A673 (cell line): ENCODE measurements at regions not wholly inside any gene's neighbourhood (a gene's known extent, or its start where the extent isn't known, plus 50 kb on each side); places are given as distances from the start of the nearest gene placed in this dataset.

ENCODE experiments used
- BruUV-seq: library from RNA; stranded (reverse); fragments of 400-500 nt; replicated peaks from 2 replicates; lab custom pipeline; 2021; lab: Mats Ljungman, UMichigan
- CTCF ChIA-PET: fragments of 300-600 bp; sonication (Branson Sonifier 250); formaldehyde crosslinking; loops from one replicate; lab custom pipeline; 2022; ENCODE audit warnings: antibody characterized with exemption; lab: Charles Lee
- POLR2A ChIA-PET: fragments of 300-600 bp; sonication (Branson Sonifier 250); formaldehyde crosslinking; loops from one replicate; lab custom pipeline; 2022; ENCODE audit warnings: antibody characterized with exemption; ENCODE audit not compliant: low non-redundant PET; lab: Charles Lee
- DNase-seq: peaks from one replicate; pipeline ENCODE4 v3.0.0-alpha.2; 2015; ENCODE audit warnings: low spot score
- H3K27ac ChIP-seq: fragments of 200-600 bp; sonication (generic); 2 replicates; pipeline ENCODE4 v1.5.1; 2016; ENCODE audit warnings: mixed run types, low read depth, mild to moderate bottlenecking, mixed read lengths, antibody characterized with exemption, low read length; ENCODE audit not compliant: poor library complexity, severe bottlenecking
- H3K27me3 ChIP-seq: fragments of 200-600 bp; sonication (generic); replicated peaks from 2 replicates; pipeline ENCODE4 v1.6.1; 2017; ENCODE audit warnings: mixed run types, low read depth, mild to moderate bottlenecking, mixed read lengths, antibody characterized with exemption, low read length; ENCODE audit not compliant: insufficient read depth, poor library complexity
- H3K36me3 ChIP-seq: fragments of 200-600 bp; sonication (generic); 2 replicates; pipeline ENCODE4 v1.6.1; 2016; ENCODE audit warnings: mixed run types, mild to moderate bottlenecking, mixed read lengths, antibody characterized with exemption, low read length; ENCODE audit not compliant: insufficient read depth, poor library complexity, severe bottlenecking
- H3K4me1 ChIP-seq: fragments of 200-600 bp; sonication (generic); 2 replicates; pipeline ENCODE4 v1.6.1; 2017; ENCODE audit warnings: mixed run types, mild to moderate bottlenecking, mixed read lengths, antibody characterized with exemption, low read length; ENCODE audit not compliant: insufficient read depth, poor library complexity, severe bottlenecking
- H3K4me3 ChIP-seq: fragments of 200-600 bp; sonication (generic); 2 replicates; pipeline ENCODE4 v1.5.1; 2016; ENCODE audit warnings: low read depth, mixed run types, mild to moderate bottlenecking, mixed read lengths, low read length; ENCODE audit not compliant: poor library complexity, severe bottlenecking
- H3K9me3 ChIP-seq: fragments of 200-600 bp; sonication (generic); 2 replicates; pipeline ENCODE4 v1.6.1; 2016; ENCODE audit warnings: mixed run types, low read depth, mild to moderate bottlenecking, mixed read lengths, antibody characterized with exemption, low read length; ENCODE audit not compliant: poor library complexity, severe bottlenecking
- EZH2 ChIP-seq: fragments of 200-600 bp; sonication (generic); IDR thresholded peaks from 2 replicates; pipeline ENCODE4 v1.6.1; 2017; ENCODE audit warnings: borderline replicate concordance, low read depth, mild to moderate bottlenecking, mixed read lengths, antibody characterized with exemption, low read length; ENCODE audit not compliant: poor library complexity, severe bottlenecking
- intact Hi-C: fragments of 100-400 bp; cut with micrococcal nuclease; formaldehyde crosslinking; loops from one replicate; pipeline ENCODE4 v1.10.0; 2022; ENCODE audit not compliant: unreplicated experiment
- TF ChIP-seq, protein P1 (sequence below): fragments of 300-800, 200-600 bp; sonication (generic); conservative IDR thresholded peaks from 2 replicates; pipeline ENCODE4 v1.5.1; 2017; ENCODE audit warnings: low read depth, mild to moderate bottlenecking, antibody characterized with exemption, low read length, moderate library complexity, mixed read lengths

DNA sequence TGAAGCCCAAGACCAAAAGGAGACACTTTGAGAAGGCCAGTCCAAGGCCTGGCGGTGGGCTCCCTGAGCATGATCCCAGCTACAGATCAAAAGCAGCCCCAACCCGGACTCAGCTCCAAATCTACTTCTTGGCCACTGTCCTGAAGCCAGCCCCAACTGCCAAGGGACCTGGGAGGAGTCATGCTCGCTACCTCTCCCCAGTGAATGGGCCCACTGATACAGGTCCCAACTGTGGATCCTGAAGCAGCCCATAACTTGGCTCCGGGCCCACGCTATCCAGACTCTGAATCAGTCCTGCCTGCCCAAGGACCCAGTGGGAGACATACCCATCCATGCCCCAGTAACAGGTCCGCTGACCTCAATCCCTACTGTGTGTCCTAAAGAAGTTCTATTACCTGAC, 1545.3 kb upstream of the C9orf72 start:
- intact Hi-C loops = no loop called here
- CTCF ChIA-PET = no interaction called here
- H3K27ac ChIP-seq = no peak overlapping the region

DNA sequence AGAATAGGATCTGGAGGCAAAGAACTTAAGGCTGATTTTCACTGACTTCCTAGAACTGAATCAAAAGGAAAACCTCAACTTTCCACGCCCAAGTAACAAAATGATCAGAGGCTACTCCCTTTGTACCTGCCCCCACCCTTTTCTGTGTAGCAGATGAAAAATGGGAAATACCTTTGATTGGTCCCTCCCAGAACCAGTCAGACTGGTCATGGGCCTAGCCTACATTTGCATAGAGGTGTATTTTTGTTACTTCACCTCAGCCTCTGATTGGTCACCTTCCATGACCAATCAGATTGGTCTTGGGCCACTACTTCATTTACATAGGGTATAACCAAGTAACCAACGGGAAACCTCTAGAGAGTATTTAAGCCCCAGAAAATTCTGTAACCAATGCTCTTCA, 1553.5 kb upstream of the C9orf72 start:
- TF ChIP-seq, protein P1, sequence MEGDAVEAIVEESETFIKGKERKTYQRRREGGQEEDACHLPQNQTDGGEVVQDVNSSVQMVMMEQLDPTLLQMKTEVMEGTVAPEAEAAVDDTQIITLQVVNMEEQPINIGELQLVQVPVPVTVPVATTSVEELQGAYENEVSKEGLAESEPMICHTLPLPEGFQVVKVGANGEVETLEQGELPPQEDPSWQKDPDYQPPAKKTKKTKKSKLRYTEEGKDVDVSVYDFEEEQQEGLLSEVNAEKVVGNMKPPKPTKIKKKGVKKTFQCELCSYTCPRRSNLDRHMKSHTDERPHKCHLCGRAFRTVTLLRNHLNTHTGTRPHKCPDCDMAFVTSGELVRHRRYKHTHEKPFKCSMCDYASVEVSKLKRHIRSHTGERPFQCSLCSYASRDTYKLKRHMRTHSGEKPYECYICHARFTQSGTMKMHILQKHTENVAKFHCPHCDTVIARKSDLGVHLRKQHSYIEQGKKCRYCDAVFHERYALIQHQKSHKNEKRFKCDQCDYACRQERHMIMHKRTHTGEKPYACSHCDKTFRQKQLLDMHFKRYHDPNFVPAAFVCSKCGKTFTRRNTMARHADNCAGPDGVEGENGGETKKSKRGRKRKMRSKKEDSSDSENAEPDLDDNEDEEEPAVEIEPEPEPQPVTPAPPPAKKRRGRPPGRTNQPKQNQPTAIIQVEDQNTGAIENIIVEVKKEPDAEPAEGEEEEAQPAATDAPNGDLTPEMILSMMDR = no peak

More for the DNA sequence above, 1545.3 kb upstream of the C9orf72 start:
- Histone ChIP-seq H3K27me3 (no peaks in the 10 kb centered on the region), H3K36me3 (no peaks in the 10 kb centered on the region), H3K9me3 (peaks cover 2% of the 10 kb centered on the region), H3K4me3 (no peak overlapping the region), H3K4me1 (peaks cover 16% of the 10 kb centered on the region)
- no TSS peak for BruUV-seq
- POLR2A ChIA-PET = no interaction called here
- no peak for DNase-seq
- TF ChIP-seq, protein P1 = no peak
- TF ChIP-seq EZH2 = no peak

DNA sequence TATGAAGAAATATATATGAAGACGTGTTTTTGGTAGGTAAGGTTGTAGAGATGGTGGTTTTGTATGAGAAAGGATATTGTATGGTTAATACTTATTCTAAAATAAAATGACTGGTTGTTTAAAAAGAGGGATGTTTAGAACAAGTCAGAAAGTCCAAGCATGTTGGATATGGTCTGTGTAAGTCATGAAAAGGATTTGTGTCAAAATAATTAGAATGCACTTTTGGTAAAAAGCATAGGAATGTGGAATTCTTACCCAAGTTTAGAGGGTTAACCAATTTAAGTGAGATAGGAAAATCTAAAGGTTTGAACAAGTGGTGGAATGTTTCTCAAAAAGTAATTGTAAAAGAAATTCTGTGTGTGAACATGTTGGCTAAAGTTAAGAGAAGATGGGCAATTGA, 1556.5 kb upstream of the C9orf72 start:
- no peak overlapping the region for H3K27ac ChIP-seq
- no TSS peak for BruUV-seq
- no peak for TF ChIP-seq EZH2
- TF ChIP-seq, protein P1 = no peak
- intact Hi-C loops = no loop called here
- no peak for DNase-seq
- no peaks in the 10 kb centered on the region for H3K4me1 ChIP-seq
- peaks cover 3% of the 10 kb centered on the region for H3K36me3 ChIP-seq
- ChIA-PET CTCF (no interaction called here), POLR2A (no interaction called here)
- no peak overlapping the region for H3K4me3 ChIP-seq
- peaks cover 60% of the 10 kb centered on the region for H3K9me3 ChIP-seq
- H3K27me3 ChIP-seq = no peaks in the 10 kb centered on the region

More for the DNA sequence above, 1553.5 kb upstream of the C9orf72 start:
- no peak for DNase-seq
- Histone ChIP-seq H3K36me3 (peaks cover 3% of the 10 kb centered on the region), H3K27ac (no peak overlapping the region), H3K4me1 (no peaks in the 10 kb centered on the region), H3K4me3 (no peak overlapping the region), H3K9me3 (peaks cover 48% of the 10 kb centered on the region), H3K27me3 (no peaks in the 10 kb centered on the region)
- ChIA-PET CTCF (no interaction called here), POLR2A (no interaction called here)
- intact Hi-C loops = no loop called here
- no TSS peak for BruUV-seq
